Ecto neural progenitor cell (in vitro differentiated cells): ENCODE measurements at regions not wholly inside any gene's neighbourhood (a gene's known extent, or its start where the extent isn't known, plus 50 kb on each side); places are given as distances from the start of the nearest gene placed in this dataset.
"Not testable (repeated sequence)": the region's sequence is repeated elsewhere in the genome, so short reads cannot be mapped to it uniquely, and the experiment has no call there.

Source experiments
- DNase-seq: peaks from one replicate; pipeline ENCODE4 v3.0.0-alpha.2; 2018; ENCODE audit warnings: low spot score

DNA sequence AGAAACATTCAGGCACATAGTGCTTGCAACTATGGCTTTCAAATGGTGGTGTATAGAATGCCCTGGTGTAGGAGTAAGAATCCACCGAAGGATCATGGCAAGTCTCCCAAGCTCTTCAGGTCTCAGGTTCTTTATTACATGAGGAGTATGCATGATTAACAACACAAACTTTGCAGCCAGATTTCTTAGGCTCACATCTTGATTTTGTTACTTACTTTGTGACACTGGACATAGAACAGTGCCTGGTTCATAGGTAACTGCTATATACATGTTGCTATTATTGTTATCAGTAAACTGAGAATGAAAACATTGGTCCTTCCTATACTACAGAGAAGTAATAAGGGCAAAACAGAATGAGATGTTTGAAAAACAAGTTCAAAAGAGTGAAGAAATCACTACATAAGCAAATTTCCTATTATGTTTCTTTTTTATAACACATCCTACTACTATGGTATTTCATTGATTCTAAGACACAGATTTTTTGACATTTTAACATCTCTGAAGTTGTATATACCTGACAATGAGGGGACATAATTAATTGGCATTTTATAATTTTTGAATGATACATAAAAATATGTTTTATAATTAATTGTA lies 284.9 kb downstream of the C1D start:
- DNase-seq = no peak

- DNase-seq = not testable (repeated sequence)
These were observed 282.0 kb downstream of the C1D start for GRCh38 chr2:67780841-67781240.

- no peak for DNase-seq
These were observed 280.4 kb downstream of the C1D start for GRCh38 chr2:67782443-67782842.

- DNase-seq = no peak
These were observed 279.8 kb downstream of the C1D start for GRCh38 chr2:67783026-67783425.

DNA sequence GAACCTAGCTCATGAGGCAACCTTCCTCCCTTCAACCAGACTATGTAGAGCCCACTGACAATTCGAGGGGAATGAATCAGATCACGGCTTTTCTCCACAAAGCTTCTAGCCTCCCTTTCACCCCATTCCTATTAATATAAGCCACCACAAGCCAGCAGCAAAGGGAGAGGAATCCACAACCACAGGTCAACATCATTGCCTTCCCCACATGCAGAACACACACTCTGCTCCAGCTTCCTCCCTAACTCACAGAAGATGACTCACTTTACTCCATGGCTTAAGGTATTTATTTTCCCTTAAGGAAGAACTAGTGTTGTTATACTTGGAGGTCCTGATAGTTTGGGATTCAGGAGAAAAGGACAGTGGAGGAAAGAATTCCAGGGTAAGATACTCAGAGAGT lies 272.2 kb downstream of the C1D start:
- DNase-seq = no peak

GRCh38 chr2:67792191-67792590 lies 270.6 kb downstream of the C1D start:
- no peak for DNase-seq

DNA sequence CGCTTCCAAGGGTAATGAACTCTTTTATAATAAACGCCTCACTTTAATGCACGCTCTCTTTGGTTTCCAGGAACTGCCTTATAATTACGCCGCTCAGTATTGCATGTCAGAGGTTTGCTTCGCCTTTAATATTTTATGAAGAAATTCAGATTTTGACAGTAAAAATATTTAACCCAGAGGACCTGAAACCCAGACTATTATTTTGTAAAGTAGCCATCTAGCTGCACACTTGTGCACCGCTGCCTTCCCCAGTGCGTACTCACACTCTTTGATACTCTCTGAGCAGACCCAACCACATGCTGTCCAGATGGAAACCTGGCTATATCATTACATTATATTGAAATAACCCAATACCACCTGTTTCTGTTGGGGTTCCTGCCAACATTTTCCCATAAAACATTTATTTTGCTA lies 270.1 kb downstream of the C1D start:
- DNase-seq = no peak

- DNase-seq = no peak
These were observed 264.8 kb downstream of the C1D start for GRCh38 chr2:67797801-67798540.

GRCh38 chr2:67798541-67799160 lies 264.2 kb downstream of the C1D start:
- DNase-seq = no peak

GRCh38 chr2:67799886-67800285 lies 262.9 kb downstream of the C1D start:
- DNase-seq = no peak

GRCh38 chr2:67802291-67802690 lies 260.5 kb downstream of the C1D start:
- DNase-seq = no peak

GRCh38 chr2:67802824-67803223 lies 260.0 kb downstream of the C1D start:
- no peak for DNase-seq

DNA sequence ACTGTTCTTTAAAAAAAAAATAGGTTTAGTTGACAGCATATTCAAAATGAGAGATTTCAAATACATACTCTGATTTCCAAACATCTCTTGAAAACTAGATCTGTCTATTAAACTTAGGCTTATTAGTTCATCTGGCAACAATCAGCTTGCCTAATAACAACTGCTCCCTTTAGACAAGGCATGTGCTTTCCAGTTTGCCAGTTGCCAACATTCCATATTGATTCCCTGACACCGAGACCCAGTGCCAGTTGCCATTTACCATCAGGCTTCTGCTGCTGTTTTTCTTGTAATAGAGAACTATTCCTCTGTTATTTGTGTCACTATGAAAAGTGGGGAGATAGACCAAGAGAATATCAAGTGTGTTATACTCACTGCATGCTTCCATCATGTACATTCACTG lies 256.0 kb downstream of the C1D start:
- DNase-seq = no peak

GRCh38 chr2:67808112-67808511 lies 254.7 kb downstream of the C1D start:
- no peak for DNase-seq

DNA sequence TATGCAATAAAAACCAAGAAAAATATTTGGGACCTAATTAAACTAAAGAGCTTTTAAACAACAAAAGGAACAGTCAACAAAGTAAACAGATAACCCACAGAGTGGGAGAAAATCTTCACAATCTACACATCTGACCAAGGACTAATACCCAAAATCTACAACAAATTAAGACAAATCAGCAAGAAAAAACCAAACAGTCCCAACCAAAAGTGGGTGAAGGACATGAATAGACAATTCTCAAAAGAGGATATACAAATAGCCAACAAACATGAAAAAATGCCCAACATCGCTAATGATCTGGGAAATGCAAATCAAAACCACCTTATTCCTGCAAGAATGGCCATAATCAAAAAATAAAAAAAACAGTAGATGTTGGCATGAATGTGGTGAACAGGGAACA lies 250.1 kb downstream of the C1D start:
- no peak for DNase-seq

- DNase-seq = no peak
These were observed 239.1 kb downstream of the C1D start for GRCh38 chr2:67823726-67824125.

GRCh38 chr2:67824186-67824585 lies 238.6 kb downstream of the C1D start:
- no peak for DNase-seq

DNA sequence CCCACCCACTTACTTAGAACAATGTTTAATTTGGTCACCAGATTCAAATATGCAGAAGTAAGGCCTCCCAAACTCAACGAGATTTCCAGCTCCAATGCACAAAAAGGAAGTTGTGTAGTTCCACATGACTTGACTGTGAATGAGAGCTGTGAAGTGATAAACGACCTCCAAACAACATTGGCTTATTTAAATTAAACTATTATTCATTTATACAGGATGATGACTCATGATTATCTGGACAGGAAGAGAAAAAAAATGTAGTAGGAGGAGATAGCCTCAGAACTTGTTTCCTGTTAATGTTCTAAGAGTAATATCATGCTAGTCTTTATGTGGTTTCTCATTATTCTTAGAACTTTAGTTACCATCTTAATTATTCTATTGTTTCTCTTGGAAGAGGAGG lies 237.3 kb downstream of the C1D start:
- no peak for DNase-seq

GRCh38 chr2:67828066-67828465 lies 234.7 kb downstream of the C1D start:
- no peak for DNase-seq

- DNase-seq = no peak
These were observed 233.3 kb downstream of the C1D start for GRCh38 chr2:67829470-67829869.

GRCh38 chr2:67833632-67834031 lies 229.2 kb downstream of the C1D start:
- DNase-seq = no peak

DNA sequence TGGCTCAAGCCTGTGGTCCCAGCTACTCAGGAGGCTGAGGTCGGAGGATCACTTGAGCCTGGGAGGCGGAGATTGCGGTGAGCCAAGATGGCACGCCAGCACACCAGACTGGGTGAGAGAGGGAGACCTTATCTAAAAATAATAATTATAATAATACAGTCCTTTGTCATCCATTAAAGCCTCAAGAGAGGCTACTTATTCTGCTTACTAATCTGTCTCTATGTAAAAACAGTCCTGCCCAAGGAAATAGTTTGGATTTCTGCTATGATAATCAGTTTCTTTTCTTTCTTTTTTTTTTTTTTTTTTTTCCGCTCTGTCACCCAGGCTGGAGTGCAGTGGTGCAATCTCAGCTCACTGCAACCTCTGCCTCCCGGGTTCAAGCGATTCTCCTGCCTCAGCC lies 228.3 kb downstream of the C1D start:
- DNase-seq = no peak

DNA sequence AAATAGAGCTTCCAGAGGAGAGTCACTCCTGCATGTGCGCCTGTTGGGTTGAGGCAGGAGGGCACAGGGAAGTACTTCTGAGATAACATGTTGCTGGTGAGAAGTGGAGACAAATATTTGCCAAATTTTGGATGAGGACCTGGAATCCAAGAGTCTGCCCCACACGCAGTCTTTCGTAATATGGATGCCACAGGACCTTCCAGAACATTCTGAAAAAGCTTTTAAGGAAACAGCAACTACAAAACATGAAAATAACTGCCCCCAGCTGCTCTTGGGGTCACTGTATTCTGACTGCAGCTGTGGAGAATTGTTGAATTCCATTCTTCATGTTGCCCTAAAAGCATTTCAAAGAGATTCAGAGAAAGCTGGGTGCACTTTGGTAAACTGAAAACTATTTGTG lies 227.5 kb downstream of the C1D start:
- DNase-seq = no peak

DNA sequence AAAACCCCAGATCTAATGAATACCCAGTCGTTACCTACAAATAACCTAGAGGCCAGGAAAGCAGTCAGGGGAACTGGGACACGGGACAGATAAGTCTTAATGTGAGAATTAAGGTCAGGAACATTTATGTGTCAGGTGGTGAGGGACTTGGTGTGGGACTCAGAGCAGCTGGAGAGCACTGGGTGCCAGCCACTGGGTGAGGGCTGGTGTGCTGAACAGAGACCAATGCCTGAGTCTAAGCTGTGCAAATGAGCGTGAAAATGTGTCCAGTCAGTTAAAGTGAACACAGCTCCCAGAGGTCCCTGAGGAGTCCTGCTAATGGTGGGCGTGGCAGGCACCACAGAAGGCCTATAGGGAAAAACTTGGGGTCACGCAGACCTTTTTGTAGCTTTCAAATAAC lies 225.9 kb downstream of the C1D start:
- no peak for DNase-seq
